ENCODE measurements at regions not wholly inside any gene's neighbourhood (a gene's known extent, or its start where the extent isn't known, plus 50 kb on each side); places are given as distances from the start of the nearest gene placed in this dataset.

- in situ Hi-C loops (cut with HindIII; ENCODE audit: low sequenced_read_pairs), result no loop called here
- DNase-seq (ENCODE audit: low read depth, low spot score), result no peak
- no peak for TF ChIP-seq CTCF (IDR thresholded peaks at IDR 0.05; ENCODE audit: low read depth, low read length)
- no peak overlapping the region for H3K4me3 ChIP-seq (ENCODE audit: low read depth, low read length)
Measured at GRCh38 chr6:87941556-87942358, 105.9 kb upstream of the SPACA1 start.

- no peak overlapping the region for H3K4me3 ChIP-seq (ENCODE audit: low read depth, low read length)
- TF ChIP-seq CTCF (IDR thresholded peaks at IDR 0.05; ENCODE audit: low read depth, low read length), result no peak
- no peak for DNase-seq (ENCODE audit: low read depth, low spot score)
- in situ Hi-C loops (cut with HindIII; ENCODE audit: low sequenced_read_pairs), result no loop called here
Measured at GRCh38 chr6:87939776-87940175, 107.9 kb upstream of the SPACA1 start.

GRCh38 chr6:87938287-87938686 is 109.4 kb upstream of the SPACA1 start:
- in situ Hi-C loops (cut with HindIII; ENCODE audit: low sequenced_read_pairs), result no loop called here
- no peak overlapping the region for H3K4me3 ChIP-seq (ENCODE audit: low read depth, low read length)
- no peak for DNase-seq (ENCODE audit: low read depth, low spot score)
- TF ChIP-seq CTCF (IDR thresholded peaks at IDR 0.05; ENCODE audit: low read depth, low read length), result no peak

GRCh38 chr6:87936065-87936464 is 111.6 kb upstream of the SPACA1 start:
- H3K4me3 ChIP-seq (ENCODE audit: low read depth, low read length), result no peak overlapping the region
- no peak for TF ChIP-seq CTCF (IDR thresholded peaks at IDR 0.05; ENCODE audit: low read depth, low read length)
- DNase-seq (ENCODE audit: low read depth, low spot score), result no peak
- in situ Hi-C loops (cut with HindIII; ENCODE audit: low sequenced_read_pairs), result no loop called here

- H3K4me3 ChIP-seq (ENCODE audit: low read depth, low read length), result no peak overlapping the region
- in situ Hi-C loops (cut with HindIII; ENCODE audit: low sequenced_read_pairs), result no loop called here
- no peak for TF ChIP-seq CTCF (IDR thresholded peaks at IDR 0.05; ENCODE audit: low read depth, low read length)
- no peak for DNase-seq (ENCODE audit: low read depth, low spot score)
Measured at GRCh38 chr6:87935196-87935595, 112.4 kb upstream of the SPACA1 start.

GRCh38 chr6:87932361-87932760 is 115.3 kb upstream of the SPACA1 start:
- DNase-seq (ENCODE audit: low read depth, low spot score), result no peak
- no peak for TF ChIP-seq CTCF (IDR thresholded peaks at IDR 0.05; ENCODE audit: low read depth, low read length)
- no peak overlapping the region for H3K4me3 ChIP-seq (ENCODE audit: low read depth, low read length)
- in situ Hi-C loops (cut with HindIII; ENCODE audit: low sequenced_read_pairs), result no loop called here

Measured in astrocyte of the spinal cord (primary cell).